Memory B cell (primary cell): ENCODE measurements at regions not wholly inside any gene's neighbourhood (a gene's known extent, or its start where the extent isn't known, plus 50 kb on each side); places are given as distances from the start of the nearest gene placed in this dataset.

ENCODE experiments used
- ATAC-seq: fragments of 150-1000 bp; cut with Tn5 transposase; 2 replicates; pipeline ENCODE4 v1.10.0; 2021; ENCODE audit warnings: low read depth, mild to moderate bottlenecking, moderate library complexity
- DNase-seq, 2 donors: peaks; one replicate each; pipeline ENCODE4 v3.0.0; 2022; ENCODE audit warnings: low spot score in 2 of 2
- H3K27ac Mint-ChIP-seq: one replicate; pipeline ENCODE4 v1.8.0; 2022; ENCODE audit warnings: mild to moderate bottlenecking, moderate library complexity, mixed read lengths
- H3K27me3 Mint-ChIP-seq: one replicate; pipeline ENCODE4 v1.8.0; 2022; ENCODE audit warnings: mixed read lengths
- H3K36me3 Mint-ChIP-seq: one replicate; pipeline ENCODE4 v1.8.0; 2022; ENCODE audit warnings: mild to moderate bottlenecking, mixed read lengths
- H3K4me1 Mint-ChIP-seq: one replicate; pipeline ENCODE4 v1.8.0; 2022; ENCODE audit warnings: mixed read lengths
- H3K4me3 Mint-ChIP-seq: one replicate; pipeline ENCODE4 v1.8.0; 2022; ENCODE audit warnings: mild to moderate bottlenecking, moderate library complexity, mixed read lengths
- H3K9me3 Mint-ChIP-seq: one replicate; pipeline ENCODE4 v1.8.0; 2022; ENCODE audit warnings: mixed read lengths

DNA sequence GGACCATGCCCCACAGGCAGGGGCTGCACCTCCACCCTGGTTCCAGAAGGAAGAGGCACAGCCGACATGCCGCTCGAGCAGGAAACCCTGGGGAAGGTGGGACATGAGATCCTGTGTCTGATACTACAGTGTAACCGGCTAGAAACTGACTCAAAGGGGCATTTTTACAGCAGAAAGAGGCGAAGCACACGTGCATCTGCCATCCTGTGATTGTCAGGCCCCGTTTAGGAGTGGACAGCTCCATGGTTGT lies 62.7 kb downstream of the SIK1 start:
- peak overlapping the region; percentile 65 for H3K27ac Mint-ChIP-seq
- no peak for ATAC-seq
- H3K9me3 Mint-ChIP-seq = no peaks in the 10 kb centered on the region
- H3K4me1 Mint-ChIP-seq = peaks cover 40% of the 10 kb centered on the region
- no peaks in the 10 kb centered on the region for H3K27me3 Mint-ChIP-seq
- peaks cover 1% of the 10 kb centered on the region for H3K36me3 Mint-ChIP-seq
- H3K4me3 Mint-ChIP-seq = no peak overlapping the region
- no peak for DNase-seq

DNA sequence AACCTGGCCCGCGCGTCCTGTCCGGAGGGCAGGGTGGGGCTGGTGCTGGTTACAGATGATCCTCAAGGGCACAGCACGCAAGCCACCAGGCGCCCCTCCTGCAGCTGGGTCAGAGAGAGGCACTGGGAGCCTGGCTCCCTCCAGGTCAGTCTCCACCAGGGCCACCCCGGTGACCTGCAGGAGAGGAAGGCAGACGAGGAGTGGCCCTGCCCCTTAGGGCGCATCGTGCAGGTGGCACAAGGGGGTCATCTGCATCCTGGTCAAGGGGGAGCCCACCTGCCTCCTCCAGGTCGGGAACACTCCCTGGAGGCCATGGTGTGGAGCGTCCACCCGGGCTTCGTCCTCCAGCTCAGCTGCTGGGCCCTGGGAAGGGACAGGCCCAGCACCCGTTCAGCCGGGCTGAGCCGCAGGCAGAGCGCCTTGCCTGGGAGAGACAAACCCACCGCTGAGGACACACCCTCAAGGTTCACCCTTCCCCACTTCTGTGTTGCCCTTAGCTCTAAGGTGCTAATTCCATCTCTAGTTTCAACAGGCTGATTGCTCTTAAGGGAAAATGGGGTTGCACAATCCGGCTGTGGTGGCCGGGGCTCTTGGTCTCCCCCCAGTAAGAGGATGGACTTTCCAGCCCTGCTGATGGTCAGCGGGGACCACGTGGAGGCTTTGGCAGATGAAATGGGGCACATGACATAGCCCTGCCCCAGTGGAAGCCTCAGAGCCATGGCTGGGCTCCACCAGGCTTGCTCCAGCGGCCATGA lies 63.2 kb downstream of the SIK1 start:
- no peak overlapping the region for H3K4me3 Mint-ChIP-seq
- H3K9me3 Mint-ChIP-seq = no peaks in the 10 kb centered on the region
- H3K27ac Mint-ChIP-seq = peak overlapping the region; percentile 97

DNA sequence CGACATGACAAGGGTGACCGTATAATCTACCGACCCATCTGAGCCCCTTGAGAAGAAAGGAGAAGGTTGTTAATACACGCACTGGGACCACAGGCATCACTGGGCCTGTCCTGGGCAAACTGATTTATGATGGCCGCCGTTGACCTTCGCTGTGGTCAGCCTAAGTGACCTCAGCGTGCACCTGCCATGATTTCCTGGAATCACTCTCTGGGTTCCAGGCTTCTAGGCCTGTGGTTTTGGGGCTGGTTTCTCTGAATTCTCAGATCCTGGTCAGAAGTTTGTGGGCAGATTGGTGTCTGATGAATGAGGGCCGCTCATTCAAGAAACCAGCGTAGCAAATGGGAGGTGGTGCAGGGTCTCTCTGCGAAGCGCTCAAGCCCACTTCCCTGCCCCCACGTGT lies 64.0 kb downstream of the SIK1 start:
- peaks cover 36% of the 10 kb centered on the region for H3K4me1 Mint-ChIP-seq
- H3K27me3 Mint-ChIP-seq = no peaks in the 10 kb centered on the region

More for the DNA sequence above, 63.2 kb downstream of the SIK1 start:
- Mint-ChIP-seq H3K36me3 (peaks cover 1% of the 10 kb centered on the region), H3K4me1 (peaks cover 39% of the 10 kb centered on the region), H3K27me3 (no peaks in the 10 kb centered on the region)
- DNase-seq (no peak), ATAC-seq (no peak)

DNA sequence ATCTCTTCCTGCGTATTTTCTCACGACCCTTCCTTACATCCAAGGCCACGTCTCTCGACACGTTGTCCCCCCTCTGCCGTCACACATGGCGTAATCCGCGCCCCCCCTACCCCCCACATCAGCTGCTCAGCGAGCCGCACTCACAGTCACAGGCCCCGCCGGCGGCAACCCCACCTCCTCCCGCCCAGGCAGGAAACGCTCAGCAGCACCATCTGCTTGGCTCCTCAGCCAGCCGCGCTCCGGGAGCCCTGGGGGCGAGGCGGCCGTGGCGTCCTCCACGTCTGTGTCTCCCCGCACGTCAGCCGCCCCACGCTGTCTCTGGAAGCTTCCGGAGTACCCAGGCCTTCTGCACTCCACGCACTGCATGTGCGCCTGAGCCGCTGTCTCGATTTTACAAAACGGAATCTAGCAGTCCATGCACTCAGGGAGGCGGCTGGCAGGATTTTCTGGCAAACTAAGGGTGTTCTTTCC lies 64.6 kb downstream of the SIK1 start:
- DNase-seq = peak; percentile 87 to 89
- H3K4me3 Mint-ChIP-seq = peak overlapping the region; percentile 77

More for the DNA sequence above, 64.0 kb downstream of the SIK1 start:
- Mint-ChIP-seq H3K4me3 (peak overlapping the region; percentile 77), H3K36me3 (peaks cover 3% of the 10 kb centered on the region), H3K9me3 (no peaks in the 10 kb centered on the region), H3K27ac (peak overlapping the region; percentile 97)
- DNase-seq (no peak), ATAC-seq (no peak)

DNA sequence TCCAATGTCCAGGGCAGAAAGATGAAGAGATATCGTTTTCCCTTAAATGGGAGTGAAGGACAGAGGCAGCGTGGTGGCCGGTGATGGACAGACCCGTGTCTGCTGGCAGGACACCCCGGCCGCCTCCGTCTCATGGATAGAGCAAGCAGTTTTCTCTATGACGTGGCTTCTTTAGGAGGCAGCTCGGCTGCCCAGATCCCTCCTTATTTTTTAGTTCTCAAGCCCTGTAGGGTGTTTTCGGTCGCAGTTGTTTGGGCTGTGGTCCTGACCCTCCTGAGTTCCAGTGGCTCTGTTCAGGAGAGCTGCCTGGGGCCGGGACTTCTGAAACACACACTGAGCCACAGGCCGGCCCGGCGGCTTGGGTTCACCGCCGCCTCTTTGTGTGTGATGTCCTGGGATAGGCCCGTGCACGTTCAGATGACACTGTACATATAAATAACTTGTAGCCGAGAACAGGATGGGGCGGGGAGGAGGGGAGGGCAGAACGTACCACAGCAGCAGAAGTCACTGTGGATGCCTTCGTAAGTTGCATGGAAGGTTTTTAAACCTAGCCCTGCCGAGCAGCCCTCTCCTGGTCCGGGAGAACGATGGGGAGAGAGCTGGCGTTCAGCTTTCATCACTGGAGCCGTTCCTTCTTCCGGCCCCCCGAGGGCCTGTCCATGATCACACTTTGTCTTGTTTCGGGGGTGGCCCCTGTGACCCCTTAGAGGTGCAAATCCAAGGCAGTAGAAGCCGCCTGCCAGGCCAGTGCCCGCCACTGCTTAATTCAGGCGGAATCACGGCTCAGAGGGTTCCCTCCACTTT lies 65.2 kb downstream of the SIK1 start:
- Mint-ChIP-seq H3K36me3 (peaks cover 3% of the 10 kb centered on the region), H3K4me1 (peaks cover 31% of the 10 kb centered on the region), H3K9me3 (no peaks in the 10 kb centered on the region), H3K4me3 (peak overlapping the region; percentile 77), H3K27ac (peak overlapping the region; percentile 97), H3K27me3 (no peaks in the 10 kb centered on the region)
- ATAC-seq = peak; percentile 68
- DNase-seq = peak; percentile 60 to 76

More for the DNA sequence above, 64.6 kb downstream of the SIK1 start:
- H3K27ac Mint-ChIP-seq = peak overlapping the region; percentile 97
- H3K9me3 Mint-ChIP-seq = no peaks in the 10 kb centered on the region
- peaks cover 3% of the 10 kb centered on the region for H3K36me3 Mint-ChIP-seq
- peak; percentile 78 for ATAC-seq
- no peaks in the 10 kb centered on the region for H3K27me3 Mint-ChIP-seq
- H3K4me1 Mint-ChIP-seq = peaks cover 34% of the 10 kb centered on the region

DNA sequence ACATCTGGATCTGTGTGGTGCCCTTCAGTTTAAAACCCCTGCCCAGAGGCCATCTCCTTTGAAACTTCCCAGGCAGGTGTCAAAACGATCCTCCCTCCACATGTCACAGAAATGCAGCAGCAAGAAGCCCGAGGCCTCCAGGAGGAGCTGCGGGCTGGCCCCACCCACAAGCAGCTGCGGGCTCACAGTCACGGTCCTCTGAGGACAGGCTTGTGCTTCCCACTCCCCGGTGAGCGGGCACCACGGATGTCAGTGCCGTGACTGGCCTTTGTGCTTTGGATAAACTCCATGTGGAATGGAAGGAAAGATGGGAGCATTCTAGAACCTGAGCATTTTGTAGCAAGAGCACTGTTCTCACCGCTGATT lies 65.8 kb downstream of the SIK1 start:
- Mint-ChIP-seq H3K27ac (peak overlapping the region; percentile 97), H3K27me3 (no peaks in the 10 kb centered on the region), H3K4me1 (peaks cover 35% of the 10 kb centered on the region), H3K4me3 (peak overlapping the region; percentile 77), H3K9me3 (no peaks in the 10 kb centered on the region), H3K36me3 (peaks cover 3% of the 10 kb centered on the region)
- DNase-seq (peak in 1 of 2 donors; percentile 51), ATAC-seq (peak; percentile 14)

DNA sequence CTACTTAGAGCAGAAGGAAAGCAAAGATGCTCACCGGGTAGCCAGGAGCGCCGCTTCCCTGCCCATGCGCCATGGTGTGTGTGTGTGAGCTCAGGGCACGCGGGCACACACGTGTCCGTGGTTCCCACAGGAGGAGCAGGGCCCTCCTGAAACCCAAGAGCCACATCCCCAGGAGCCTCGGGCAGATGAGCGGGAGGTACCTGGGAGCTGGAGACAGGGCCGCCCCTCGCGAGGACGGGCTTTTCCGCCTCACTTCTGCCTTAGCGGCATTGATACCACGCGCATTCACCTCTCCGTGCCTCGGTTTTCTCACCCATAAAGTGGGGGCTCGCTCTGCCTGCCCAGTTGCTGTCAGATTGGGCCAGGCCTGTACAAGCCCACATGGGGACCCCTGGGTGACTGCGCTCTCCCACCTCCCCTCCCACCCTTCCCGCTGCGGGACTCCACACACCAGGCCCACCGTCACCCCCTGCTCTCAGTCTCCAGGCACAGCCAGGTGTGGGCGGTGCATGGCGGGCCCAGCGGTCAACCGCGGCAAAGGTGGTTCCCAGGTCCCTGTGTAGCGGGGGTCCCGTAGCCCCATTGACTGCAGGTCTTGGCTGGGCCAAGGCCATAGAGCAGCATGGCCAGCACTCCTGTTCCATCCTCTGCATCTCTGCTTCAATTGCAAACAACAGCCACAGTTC lies 66.3 kb downstream of the SIK1 start:
- ATAC-seq (no peak), DNase-seq (no peak)
- Mint-ChIP-seq H3K36me3 (peaks cover 3% of the 10 kb centered on the region), H3K27me3 (no peaks in the 10 kb centered on the region), H3K9me3 (no peaks in the 10 kb centered on the region), H3K4me3 (peak overlapping the region; percentile 77), H3K4me1 (peaks cover 35% of the 10 kb centered on the region), H3K27ac (peak overlapping the region; percentile 97)

DNA sequence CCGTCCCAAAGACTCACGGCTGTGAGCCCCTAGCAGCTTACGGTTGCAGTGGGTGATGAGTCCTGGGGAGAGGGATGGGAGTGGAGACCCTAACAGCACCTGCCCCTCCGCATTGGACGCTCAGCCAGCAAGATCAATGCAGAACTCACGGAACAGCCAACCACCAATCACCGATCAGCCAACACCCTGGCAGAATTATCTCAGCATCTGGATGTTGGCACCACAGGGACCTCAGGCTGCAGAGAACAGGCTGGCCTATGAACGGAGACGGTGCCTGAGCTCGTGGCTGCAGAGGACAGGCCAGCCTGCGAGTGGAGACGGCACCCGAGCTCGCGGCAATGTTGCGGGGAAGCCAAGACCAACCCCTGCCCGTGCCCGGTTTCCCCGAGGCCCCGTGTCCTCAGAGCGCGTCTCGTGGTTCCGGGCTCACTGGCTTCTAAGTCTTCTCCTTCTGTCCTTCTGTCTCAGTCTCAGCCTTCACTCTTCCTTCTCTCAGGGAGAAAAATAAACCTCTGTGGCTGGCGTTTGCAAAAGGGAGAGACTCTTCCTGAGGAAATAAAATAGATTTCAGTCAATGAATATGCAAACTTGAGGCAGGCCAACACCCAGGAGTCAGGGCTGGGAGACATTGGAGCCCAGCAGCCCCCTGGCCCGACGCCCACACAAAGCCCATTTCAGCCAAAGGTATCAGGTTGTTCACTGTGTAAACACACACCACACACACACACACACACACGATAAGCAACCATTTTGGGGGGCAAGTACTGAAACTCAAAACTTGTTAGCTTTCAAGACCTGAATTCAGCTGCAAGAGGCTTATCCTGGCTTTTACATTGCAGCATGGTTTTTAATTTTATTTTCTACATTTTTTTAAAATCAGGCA lies 67.8 kb downstream of the SIK1 start:
- H3K4me1 Mint-ChIP-seq = peaks cover 44% of the 10 kb centered on the region
- peaks cover 3% of the 10 kb centered on the region for H3K36me3 Mint-ChIP-seq
- H3K27me3 Mint-ChIP-seq = no peaks in the 10 kb centered on the region
- H3K27ac Mint-ChIP-seq = peak overlapping the region; percentile 78
- no peak for ATAC-seq
- no peaks in the 10 kb centered on the region for H3K9me3 Mint-ChIP-seq
- no peak overlapping the region for H3K4me3 Mint-ChIP-seq
- no peak for DNase-seq

DNA sequence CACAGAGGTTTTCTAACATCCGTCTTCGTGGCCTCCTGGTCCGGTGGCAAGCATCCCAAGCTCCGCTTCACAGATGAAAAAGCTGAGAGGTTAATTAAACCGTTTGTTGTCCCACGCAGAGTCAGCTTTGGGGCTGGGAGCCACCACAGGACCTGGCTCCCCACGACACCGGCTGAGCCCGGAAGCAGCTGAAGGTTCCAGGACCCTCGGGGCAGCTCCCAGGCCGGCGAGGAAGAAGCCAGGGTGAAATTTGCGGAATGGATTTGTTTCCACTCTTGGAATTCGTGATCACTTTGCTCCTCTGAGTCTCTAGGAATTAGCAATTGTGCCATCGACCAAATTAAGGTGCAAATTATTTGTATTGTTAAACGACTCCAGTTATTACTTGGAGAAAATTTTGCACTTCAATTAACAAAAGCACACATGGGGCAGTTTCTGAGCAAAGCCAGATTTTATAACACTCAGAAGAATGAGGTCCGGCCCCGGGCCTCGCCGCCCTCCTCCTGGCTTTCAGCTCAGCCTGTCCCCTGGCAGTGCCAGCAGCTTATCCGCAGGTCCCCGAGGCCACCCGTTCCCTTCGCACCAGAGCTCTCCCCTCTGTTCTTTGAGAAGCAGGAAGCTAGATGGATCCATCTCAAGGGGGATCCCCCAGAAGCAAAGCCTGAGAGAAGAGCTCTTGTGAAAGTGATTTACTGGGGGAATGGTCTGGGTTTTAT lies 69.1 kb downstream of the SIK1 start:
- Mint-ChIP-seq H3K27ac (peak overlapping the region; percentile 45), H3K27me3 (no peaks in the 10 kb centered on the region), H3K9me3 (no peaks in the 10 kb centered on the region), H3K4me3 (no peak overlapping the region), H3K36me3 (peaks cover 3% of the 10 kb centered on the region), H3K4me1 (peaks cover 49% of the 10 kb centered on the region)
- ATAC-seq (no peak), DNase-seq (no peak)

DNA sequence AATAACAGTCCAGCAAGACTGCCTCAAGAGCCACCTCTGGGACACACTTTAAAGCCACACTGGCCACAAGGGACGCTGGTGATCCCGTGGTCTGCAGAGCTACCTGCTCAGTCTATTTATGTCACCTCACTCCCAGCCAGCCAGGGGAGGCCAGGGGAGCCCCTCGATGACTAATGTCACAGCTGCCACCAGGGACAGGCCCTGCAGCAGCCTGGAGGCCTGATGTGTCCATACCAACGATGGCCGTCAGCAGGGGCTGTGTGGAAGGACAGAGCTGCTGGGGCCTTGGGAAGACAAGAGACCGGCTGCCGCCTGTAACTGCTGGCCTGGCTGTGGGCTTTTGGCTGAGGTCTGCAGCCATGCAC lies 71.0 kb downstream of the SIK1 start:
- Mint-ChIP-seq H3K4me3 (no peak overlapping the region), H3K27ac (peak overlapping the region; percentile 100), H3K36me3 (peaks cover 3% of the 10 kb centered on the region), H3K4me1 (peaks cover 49% of the 10 kb centered on the region), H3K27me3 (no peaks in the 10 kb centered on the region), H3K9me3 (no peaks in the 10 kb centered on the region)
- ATAC-seq (no peak), DNase-seq (no peak)

DNA sequence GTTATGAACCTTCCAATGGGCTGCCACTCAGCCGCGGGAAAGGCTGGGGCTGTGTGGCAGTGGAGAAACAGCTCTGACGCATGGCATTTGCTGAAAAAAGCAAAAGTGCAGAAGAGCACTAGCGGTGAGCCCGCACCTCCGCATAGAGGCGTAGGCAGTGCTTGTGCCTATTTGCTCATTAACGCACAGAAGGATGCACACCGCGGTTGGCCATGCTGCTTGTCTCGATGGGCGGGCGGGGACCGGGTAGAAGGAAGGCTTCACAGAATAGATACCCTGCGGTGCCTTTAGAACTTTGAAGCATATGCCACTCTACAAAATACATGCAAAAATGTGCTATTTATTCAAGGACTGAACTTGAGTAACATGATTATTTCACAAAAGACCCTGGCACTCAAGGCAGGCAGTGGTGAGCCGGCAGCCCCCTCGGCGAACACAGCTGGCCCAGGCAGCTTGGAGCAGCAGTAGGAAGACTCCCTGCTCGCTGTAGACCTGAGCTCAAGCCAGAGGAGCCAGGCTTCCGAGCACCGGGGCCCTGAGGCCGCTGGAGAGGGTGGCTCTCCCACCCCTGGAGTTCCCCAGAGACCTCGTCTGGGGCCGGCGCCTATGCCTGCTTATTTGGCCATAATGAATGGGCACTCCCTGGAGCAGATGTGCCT lies 71.5 kb downstream of the SIK1 start:
- Mint-ChIP-seq H3K27me3 (no peaks in the 10 kb centered on the region), H3K4me1 (peaks cover 47% of the 10 kb centered on the region), H3K4me3 (peak overlapping the region; percentile 65), H3K27ac (peak overlapping the region; percentile 100), H3K36me3 (peaks cover 3% of the 10 kb centered on the region), H3K9me3 (no peaks in the 10 kb centered on the region)
- ATAC-seq (no peak), DNase-seq (no peak)

DNA sequence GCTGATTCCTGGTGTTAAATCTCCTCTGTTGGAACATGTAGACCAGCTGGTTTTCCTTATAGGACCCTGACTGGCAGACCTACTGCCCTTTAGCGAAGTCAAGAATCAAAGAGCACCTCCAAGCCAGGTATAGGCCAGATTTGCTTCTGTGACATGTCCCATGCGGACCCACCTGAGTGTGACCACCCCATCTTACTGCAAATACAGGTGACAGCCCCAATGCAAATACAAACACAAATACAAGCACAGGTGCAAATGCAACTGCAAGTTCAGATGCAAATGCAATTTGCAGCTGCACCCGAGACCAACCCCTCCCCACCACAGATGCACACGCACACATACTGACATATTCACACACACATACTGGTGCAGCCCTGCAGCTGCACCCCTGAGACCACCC lies 72.3 kb downstream of the SIK1 start:
- DNase-seq (no peak), ATAC-seq (no peak)
- Mint-ChIP-seq H3K27ac (peak overlapping the region; percentile 100), H3K36me3 (peaks cover 3% of the 10 kb centered on the region), H3K9me3 (no peaks in the 10 kb centered on the region), H3K4me1 (peaks cover 47% of the 10 kb centered on the region), H3K27me3 (no peaks in the 10 kb centered on the region), H3K4me3 (peak overlapping the region; percentile 65)

DNA sequence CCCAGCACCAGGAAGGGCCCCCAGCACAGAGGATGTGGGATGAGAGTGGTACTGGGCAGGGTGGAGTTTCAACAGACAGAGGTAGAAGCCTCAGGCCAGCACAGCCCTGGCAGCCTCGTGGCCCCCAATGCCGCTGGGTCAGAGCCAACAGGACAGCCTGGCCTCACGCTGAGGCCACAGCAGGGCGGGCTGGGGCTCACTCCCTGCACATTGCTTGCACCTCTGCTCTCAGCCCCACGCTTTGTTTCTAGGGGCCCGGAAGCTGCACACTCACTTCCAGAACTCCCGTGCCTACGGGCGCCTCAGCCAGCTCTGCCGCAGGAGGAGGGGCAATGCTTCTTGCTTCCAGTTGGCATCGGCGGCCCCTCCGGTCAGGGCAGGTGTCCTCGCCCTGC lies 72.9 kb downstream of the SIK1 start:
- Mint-ChIP-seq H3K27me3 (no peaks in the 10 kb centered on the region), H3K36me3 (peaks cover 2% of the 10 kb centered on the region), H3K9me3 (no peaks in the 10 kb centered on the region), H3K4me3 (peak overlapping the region; percentile 46), H3K27ac (peak overlapping the region; percentile 100), H3K4me1 (peaks cover 41% of the 10 kb centered on the region)
- ATAC-seq = no peak
- no peak for DNase-seq
